Superior temporal gyrus (tissue), 1 donor: ENCODE measurements at regions not wholly inside any gene's neighbourhood (a gene's known extent, or its start where the extent isn't known, plus 50 kb on each side); places are given as distances from the start of the nearest gene placed in this dataset.
"Not testable (repeated sequence)": the region's sequence is repeated elsewhere in the genome, so short reads cannot be mapped to it uniquely, and the experiment has no call there.

ENCODE experiments used
- DNase-seq: peaks from one replicate; pipeline ENCODE4 v3.0.0-alpha.2; 2016; ENCODE audit errors: extremely low spot score

GRCh38 chr15:94840794-94841783 lies 609.7 kb downstream of the MCTP2 start:
- DNase-seq, result no peak

GRCh38 chr15:94843060-94843459 lies 611.7 kb downstream of the MCTP2 start:
- DNase-seq, result no peak

DNA sequence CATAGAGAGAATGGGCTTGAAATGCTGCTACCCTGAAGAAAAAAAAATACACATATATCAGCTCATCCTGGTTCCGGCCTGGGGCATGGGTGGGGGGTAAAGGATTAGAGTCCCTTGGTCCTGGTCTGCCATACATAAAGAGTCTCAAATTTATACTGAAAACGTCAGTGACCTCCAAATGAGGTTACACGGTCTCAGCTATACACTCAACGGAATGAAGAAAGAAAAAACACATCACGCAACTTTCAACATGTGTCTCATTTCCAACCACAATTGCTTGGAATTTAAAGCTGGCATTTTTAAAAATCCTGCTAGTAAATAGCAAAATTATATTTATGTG lies 612.8 kb downstream of the MCTP2 start:
- DNase-seq, result peak; percentile 12

GRCh38 chr15:94844538-94845389 lies 613.4 kb downstream of the MCTP2 start:
- DNase-seq, result no peak

DNA sequence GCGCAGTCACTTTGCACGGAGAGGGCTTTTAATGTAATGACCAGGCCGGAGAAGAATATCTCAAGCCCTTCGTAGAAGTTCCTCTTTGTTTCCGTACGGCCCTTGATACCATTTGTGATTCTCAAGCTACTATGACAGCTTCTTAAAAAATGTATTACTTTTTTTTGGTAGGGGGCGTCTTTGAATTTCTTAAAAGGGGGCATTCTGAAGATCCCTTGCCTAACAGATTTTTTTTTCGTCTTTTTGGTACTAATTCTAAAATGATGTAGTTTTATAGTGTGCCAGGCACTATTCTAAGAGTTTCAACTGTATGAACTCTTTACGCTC lies 614.0 kb downstream of the MCTP2 start:
- no peak for DNase-seq

GRCh38 chr15:94847325-94847724 lies 616.0 kb downstream of the MCTP2 start:
- no peak for DNase-seq

GRCh38 chr15:94848054-94848453 lies 616.7 kb downstream of the MCTP2 start:
- no peak for DNase-seq

- DNase-seq, result no peak
These were observed 623.7 kb downstream of the MCTP2 start for GRCh38 chr15:94855018-94855408.

GRCh38 chr15:94855409-94856266 lies 624.3 kb downstream of the MCTP2 start:
- no peak for DNase-seq

GRCh38 chr15:94856267-94856854 lies 625.0 kb downstream of the MCTP2 start:
- no peak for DNase-seq

DNA sequence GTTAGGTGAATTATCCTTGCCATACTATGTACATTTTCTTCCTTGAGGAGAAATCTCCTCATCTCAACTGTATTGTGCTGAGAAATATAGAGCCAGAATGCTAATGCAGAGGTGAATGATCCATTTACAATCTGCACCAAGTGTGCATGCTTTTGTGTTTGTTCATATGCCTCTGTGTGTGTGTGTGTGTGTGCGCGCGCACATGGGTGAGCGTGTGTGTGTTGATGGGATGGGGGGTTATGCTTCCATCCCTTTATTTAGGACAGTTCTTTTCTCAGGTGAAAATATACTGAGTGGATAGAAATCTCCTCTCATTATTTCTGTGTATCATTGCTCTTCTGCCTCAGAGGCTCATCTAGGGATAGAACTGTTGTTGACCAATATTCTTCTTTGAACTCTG lies 626.1 kb downstream of the MCTP2 start:
- DNase-seq, result no peak

- DNase-seq, result no peak
These were observed 626.6 kb downstream of the MCTP2 start for GRCh38 chr15:94858011-94858410.

- DNase-seq, result no peak
These were observed 627.1 kb downstream of the MCTP2 start for GRCh38 chr15:94858449-94858848.

DNA sequence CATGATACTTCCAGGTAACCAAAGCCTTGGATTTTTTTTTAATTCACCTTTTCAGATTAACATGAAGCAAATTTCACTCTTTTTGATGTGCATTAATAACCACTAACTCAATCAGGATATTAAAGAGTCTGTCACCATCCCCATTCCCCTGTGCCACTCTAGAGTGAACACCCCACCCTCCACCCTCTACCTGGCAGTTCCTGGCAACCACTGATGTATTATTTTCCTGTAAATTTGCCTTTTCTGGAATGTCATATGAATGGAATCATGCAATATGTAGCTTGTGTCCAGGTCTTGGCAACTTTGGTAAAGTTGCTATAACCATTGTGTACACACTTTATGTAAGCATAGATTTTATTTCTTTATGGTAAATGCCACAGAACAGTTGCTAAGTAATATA lies 627.6 kb downstream of the MCTP2 start:
- no peak for DNase-seq

- no peak for DNase-seq
These were observed 633.2 kb downstream of the MCTP2 start for GRCh38 chr15:94864600-94864999.

DNA sequence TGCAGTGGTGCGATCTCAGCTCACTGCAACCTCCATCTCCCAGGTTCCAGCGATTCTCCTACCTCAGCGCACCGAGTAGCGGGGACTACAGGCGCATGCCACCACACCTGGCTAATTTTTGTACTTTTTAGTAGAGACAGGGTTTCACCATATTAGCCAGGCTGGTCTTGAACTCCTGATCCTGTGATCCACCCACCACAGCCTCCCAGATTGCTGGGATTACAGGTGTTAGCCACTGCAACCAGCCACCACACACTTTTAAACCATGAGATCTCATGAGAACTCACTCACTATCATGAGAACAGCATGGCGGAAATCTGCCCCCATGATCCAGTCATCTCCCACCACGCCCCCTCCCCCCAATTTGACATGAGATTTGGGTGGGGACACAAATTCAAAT lies 636.9 kb downstream of the MCTP2 start:
- not testable (repeated sequence) for DNase-seq

GRCh38 chr15:94875550-94875949 lies 644.2 kb downstream of the MCTP2 start:
- no peak for DNase-seq

DNA sequence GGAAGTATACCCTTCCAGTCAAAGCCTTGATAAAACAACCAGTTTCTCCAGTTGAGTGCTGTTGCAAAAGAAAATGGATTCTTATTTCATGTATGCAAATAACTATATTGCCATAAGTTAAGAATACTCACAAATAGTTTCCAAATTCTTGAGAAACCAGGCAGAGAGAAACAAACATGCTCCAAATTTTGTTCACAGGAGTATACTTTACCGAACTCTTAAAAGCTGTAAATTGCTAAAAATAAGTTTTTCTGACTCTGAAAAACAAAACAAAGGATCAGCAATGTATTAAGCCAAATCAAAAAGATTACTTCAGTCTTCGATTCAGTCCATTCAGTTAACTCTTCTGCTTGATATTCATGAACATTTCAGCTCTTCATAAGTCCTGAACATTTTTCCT lies 646.5 kb downstream of the MCTP2 start:
- DNase-seq, result no peak

DNA sequence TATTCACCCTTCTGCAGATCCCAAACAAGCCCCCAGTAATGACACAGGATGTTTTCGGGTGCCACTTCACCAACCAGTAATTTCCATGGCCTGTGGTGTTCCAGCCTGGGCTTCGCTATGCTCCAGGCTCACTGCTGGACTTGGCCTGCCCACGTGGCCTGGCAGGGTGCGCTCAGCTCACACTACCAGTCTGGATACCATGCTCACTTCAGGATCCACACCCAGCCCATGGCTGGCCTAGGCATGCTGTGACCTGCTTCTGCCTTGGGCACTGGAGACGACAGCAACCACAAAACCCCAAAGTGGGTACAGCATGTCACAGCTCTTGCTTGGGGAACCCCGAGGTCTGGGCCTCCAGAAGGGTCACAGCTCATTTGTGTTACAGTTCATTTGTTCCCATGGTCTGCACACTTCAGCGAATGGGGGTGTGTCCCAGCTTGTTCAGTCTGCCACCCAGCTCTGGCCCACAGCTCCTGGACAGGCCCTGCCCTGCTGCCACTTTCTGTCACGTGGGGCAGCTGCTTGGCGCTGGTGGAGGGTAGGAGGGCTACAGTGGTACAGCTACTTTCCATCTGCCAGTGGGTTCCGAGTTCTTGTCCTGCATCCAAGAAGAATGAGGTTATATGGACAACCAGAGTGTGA lies 650.8 kb downstream of the MCTP2 start:
- DNase-seq, result no peak

DNA sequence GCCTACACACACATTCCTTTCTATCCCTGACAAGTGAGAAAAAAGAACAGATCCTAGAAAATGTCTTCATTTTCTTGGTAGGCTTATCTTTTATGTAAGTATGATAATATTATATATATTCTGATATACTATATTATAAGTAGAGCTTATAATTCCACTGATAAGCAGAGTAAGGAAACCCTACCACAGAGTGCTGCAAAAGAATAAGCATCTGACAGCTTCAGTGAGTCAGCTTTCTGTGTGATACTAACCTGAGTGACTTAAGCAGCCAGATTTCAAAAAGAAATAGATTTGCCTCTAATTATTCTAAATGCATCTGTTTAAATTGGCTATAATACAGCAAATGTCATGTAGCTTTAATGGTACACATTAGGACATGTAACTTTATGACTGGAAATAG lies 656.0 kb downstream of the MCTP2 start:
- no peak for DNase-seq

- DNase-seq, result no peak
These were observed 657.8 kb downstream of the MCTP2 start for GRCh38 chr15:94889153-94889552.
